NCI-H69 (cell line): ENCODE measurements at regions not wholly inside any gene's neighbourhood (a gene's known extent, or its start where the extent isn't known, plus 50 kb on each side); places are given as distances from the start of the nearest gene placed in this dataset.
A peak's percentile ranks its signal among the peaks of the same experiment; 100 is the strongest.
"Not testable (repeated sequence)": the region's sequence is repeated elsewhere in the genome, so short reads cannot be mapped to it uniquely, and the experiment has no call there.

Experiments used
- DNase-seq: peaks from one replicate; lab custom pipeline; 2025; lab: John Stamatoyannopoulos, UW

DNA sequence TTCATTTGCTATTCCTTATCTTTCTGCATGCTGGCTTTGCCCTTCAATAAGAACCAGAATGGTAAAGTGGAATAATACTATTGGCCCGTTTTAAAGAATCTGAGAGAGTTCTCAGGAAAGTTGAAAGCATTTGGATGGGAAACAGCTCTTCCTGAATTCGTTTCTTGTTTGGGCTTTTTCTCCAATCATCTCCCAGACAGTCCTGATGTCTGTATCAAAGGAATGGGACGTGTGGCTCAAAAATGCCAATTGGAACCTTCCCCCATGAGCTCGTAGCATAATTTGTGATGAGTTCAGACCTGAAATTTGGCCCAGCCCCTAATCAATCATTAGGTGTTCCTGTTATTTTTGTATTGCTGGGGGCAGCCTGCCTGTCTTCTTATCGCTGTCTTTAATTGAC, 75.8 kb upstream of the BACH2 start:
- no peak for DNase-seq

DNA sequence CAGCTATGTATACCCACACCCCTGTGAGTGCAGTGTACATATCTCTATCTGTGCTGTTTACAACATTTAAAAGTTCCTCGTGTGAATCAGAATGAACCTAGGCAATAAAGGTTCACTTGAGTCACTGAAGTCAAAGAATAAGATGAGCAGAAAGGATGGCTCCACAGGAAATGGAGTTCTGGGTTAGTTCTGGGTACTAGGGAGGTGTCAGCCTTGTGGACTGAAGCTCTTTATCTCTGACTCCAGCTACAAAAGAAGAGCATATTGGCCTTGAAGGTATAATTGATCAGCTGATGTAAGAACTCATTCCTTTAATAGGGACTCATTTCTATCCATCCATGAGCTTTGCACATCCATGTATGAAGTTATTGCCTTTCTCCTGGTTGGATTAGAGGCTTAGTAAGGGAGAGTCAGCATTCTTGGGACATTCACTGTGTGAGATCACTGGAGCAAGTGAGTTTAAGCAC, 73.9 kb upstream of the BACH2 start:
- DNase-seq = no peak

DNA sequence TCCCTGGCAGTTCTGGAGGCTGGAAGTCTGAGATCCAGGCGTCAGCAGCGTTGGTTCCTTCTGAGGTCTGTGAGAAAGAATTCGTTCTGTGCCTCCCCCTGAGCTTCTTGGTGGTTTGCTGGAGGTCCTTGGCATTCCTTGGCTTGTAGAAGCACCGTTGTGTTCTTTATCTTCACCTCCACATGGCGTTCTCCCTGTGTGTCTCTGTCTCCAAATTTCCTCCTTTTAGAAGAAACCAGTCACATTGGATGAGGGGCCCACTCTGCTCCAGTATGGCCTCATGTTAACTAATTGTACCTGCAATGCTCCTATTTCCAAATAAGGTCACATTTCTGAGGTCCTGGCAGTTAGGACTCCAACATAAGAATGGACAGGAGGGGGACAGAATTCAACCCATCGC, 73.0 kb upstream of the BACH2 start:
- DNase-seq = no peak

DNA sequence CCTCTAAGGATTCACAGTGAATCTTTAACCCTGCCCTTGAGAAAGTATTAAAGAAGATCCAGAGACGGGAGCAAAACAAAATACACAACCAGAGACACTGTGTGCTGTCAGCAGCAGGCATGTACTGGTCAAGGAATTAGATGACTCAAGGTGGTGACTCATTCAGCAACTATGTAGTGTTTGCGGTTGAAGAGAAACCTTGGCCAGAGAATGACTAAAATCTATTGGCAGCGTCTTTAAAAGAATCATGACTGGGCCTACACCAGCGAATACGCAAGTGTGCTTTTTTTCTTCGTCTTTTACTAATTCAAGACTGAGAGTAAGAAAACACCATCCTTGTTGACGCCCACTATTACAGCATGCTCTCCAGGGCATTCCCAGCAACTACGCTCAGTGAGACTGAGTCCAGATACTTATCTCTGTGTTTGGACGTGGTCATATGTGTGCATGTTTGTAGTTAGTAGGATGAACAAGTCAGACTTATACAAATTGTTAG, 72.4 kb upstream of the BACH2 start:
- peak; percentile 3 for DNase-seq

DNA sequence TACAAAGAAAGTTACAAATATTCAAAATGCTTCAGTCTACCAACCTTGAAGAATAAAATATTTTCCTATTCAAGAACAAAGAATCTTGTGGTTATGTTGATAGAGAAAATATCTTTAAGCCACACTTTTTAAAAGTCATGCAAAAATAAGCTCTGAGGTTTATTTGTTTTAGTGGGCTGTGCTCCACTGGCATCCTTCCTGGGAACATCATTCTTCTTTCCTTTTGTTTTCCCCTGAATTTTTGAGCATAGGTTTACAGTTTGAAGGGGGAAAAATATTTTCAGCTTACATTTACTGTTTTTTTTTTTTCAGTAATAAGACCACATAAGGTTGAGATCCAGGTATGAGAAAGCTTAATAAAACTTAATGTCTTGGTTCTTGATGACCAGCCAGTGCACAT, 72.0 kb upstream of the BACH2 start:
- no peak for DNase-seq

DNA sequence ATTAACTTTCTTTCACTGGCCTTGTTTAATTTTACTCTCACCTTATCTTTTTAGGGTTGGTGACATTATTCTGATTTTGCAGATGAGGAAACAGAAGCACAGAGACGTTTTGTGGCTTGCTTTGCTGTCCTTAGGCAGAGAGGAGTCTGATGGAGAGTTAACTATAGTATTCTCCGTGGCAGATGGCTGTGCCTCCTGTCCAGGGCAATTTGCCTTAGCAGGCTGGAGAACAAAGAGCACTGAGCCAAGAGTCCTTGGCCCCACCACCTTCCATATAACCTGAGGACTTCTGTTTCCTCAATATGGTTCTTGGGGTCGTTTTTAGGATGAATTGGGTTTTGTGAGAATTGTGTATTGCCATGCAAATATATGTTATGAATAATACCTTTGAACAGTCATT, 71.4 kb upstream of the BACH2 start:
- no peak for DNase-seq

DNA sequence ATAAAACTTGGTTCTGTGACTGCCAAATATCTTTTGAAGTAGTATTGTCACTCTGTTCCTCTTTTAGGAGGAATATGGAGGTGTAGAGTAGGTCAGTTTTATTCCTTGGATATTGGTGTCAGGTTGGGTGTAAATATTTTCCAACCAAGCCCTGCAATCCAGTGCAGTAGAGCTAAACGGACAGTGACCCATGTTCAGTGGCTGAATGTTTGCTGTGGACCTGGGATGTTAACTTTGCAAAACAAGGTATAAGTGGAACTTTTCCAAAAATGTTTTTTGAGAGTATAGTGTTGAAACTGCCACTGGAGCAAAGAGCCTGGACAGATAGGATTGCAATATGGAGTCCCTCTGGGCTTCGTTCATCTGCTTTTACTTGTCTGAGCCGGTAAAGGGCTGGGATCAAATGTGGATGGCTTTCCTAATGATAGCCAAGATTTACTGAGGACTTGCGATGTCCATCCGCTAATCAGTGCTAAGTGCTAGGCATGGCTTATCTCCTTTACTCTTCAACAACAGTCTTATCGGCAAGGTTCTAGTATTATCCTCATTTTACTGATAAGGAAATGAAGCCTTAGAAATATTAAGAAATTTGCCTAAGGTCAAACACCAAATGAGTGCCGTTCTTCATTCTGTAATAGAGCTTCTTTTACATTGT, 69.0 kb upstream of the BACH2 start:
- DNase-seq = no peak

DNA sequence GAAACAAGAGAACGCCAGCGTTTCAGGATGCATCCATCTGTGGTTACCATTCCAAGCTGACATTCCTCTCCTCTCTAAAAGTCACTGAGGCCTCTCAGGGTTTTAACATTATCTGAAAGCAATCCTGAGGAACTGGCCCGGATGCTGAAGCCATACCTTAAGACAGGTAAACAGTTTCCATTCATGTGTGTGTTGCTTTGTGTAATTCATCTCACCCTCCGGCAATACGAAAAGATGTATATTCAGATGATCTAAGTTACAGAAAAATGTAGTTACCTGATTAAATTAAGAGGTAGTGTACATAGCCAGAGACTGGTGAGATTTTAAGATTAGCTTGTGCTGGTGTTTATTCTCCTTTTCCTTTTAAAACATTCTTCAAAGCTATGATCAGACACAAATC, 68.4 kb upstream of the BACH2 start:
- no peak for DNase-seq

DNA sequence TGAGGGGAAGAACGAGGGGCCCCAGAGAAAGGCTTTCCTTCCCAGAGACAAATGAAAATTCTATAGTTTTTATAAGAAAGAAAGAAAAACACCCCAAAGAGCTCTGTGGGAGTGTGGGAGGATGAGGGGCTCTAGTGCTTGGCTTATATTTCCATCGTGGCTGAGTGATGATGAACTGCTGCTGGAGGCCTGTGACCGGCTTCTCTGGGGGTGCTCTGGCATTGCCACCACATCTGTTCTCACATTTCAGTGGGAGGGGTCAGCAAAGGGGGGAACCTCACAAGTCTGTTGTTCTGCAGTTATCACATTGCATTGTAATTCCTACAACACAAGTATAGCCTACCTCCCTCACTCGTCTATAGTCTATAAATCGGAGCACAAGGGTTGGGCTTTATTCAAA, 67.6 kb upstream of the BACH2 start:
- no peak for DNase-seq

DNA sequence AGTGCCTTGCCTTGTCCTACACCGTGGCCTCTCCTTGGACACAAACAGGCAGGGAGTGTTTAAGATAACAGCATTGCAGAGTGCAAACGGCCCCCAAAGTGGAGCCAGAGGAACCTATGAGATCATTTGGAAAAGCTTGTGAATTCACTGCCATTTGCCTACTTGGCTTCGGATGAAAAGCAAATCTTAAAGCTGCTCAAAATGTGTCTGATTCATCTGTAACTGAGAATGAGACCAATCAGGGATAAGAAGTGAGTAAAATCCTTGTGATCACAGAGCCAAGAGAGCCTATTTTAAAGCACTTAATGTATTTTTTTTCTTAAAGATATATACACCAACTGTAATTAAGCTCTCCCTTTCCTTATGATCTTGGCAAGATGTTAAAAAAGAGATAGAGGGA, 65.7 kb upstream of the BACH2 start:
- no peak for DNase-seq

DNA sequence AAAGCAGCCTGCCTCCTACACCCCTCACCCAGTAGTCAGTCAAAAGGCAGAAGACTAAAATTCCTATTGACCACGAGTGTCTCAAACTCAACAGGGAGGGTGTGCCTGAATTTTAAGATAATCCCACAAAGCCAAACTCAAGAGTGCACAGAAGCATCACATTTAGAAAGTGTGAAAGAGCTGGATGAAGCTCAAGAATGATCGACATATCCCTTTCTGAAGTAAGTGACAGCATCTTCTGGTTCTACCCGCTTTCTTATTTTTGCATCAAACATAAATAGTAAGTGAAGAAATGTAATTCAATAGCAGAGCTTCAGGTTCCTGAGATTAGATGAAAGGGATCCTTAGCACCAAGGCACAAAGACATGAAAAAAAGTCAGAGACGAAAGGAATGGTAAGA, 64.5 kb upstream of the BACH2 start:
- DNase-seq = no peak

DNA sequence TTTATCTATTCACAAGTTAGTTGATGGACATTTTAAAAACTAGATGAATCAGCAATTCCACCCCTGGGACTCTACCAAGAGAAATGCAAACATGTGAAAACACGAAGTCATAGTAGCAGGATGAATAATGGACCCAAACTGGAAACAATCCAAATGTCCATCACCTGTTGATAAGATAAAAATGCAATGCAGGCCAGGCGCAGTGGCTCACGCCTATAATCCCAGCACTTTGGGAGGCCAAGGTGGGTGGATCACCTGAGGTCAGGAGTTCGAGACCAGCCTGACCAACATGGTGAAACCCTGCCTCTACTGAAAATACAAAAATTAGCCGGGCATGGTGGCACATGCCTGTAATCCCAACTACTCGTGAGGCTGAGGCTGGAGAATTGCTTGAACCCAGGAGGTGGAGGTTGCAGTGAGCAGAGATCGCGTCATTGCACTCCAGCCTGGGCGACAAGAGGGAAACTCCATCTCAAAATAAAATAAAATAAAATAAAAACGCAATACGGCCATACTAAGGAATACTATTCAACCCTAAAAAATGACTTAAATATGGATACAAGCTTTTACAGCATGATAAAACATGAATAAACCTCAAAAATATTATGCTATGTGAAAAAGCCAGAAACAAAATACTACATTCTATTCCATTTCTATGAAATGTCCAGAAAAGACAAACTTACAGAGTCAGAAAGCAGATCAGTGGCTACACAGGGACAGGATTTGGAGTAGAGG, 61.6 kb upstream of the BACH2 start:
- DNase-seq = not testable (repeated sequence)

DNA sequence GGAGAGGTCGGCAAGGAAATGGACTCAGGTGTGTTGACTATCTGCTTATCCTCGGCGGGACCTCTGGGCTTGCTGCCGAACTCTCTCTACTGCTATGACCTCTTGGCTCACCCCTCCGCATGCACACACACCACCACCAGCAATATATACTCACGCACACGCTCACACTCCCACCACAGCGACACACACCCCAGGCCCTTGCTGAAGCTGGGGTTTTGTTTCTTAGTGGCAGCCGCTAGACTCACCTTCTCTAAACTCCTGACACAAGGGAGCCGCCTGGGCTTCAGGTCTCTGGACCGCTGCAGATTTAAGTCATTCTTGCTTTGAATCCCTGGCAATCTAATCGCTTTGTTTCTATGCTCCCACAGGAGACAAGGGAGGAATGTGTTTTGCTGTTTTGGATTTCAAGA, 59.4 kb upstream of the BACH2 start:
- no peak for DNase-seq

DNA sequence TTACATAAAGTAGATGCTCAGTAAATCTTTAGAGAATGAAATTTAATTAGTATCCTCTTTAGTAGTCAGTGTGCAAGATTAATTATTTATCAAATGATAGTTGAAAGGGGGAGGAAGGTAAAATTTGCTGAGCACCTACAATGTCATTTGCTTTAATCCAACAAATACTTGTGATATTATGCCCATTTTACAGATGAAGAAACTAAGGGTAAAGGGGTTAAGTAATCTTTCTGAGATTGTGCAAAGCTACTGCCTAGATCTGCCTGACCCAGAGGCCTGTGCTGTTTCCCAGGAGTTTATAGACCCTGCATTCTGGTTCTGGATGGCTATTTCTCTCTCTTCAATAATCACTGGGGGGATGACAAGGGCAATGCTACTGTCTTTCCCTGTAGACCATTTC, 58.3 kb upstream of the BACH2 start:
- no peak for DNase-seq

DNA sequence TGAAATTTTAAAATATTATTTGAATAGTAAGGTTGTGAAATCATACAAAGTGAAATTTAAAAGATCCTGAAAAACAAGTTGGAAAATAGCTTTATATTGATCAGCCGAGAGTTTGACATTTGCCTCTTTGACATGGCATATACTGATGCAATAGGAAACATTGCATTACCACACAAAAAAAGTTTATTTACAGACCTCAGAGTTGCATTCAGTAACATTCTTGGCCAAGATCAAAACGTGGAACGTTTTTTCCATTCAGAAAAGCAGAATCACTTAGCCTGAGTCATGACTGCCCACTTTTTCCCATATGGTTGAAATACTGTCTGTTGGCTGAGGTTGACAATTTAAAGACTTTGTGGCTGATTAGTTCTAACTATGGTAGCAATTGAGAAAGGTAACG, 55.1 kb upstream of the BACH2 start:
- DNase-seq = no peak

DNA sequence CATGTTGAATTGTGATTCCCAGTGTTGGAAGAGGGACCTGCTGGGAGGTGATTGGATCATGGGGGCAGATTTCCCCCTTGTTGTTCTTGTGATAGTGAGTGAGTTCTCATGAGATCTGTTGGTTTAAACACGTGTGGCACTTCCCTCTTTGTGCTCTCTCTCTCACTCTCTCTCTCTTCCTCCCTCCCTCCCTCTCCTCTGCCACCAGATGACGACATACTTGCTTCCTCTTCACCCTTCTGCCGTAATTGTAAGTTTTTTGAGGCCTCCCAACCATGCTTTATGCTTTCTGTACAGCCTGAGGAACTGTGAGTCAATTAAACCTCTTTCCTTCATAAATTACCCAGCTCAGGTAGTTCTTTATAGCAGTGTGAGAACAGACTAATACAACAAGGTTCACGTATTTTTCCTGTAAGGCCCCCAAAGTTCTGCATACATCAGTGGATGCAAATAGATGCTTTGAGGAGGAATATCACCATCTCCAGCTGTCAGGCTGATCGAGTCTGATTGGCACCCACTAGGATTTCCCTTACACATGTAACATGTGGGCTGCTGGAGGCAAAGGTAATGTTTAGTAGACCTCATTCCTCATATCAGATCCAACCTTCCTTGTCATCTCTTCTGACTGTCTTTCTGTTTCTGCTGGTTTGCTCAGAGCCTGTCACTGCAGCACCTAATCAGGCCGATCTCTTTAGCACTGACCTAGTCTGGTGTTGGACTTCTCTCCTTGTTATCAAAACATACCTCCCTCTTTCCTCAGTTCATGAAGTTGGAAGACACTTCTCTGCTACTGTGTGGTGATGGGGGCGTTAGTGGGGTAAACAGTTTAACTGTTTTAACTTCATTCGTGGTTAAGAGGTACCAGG, 54.3 kb upstream of the BACH2 start:
- no peak for DNase-seq

DNA sequence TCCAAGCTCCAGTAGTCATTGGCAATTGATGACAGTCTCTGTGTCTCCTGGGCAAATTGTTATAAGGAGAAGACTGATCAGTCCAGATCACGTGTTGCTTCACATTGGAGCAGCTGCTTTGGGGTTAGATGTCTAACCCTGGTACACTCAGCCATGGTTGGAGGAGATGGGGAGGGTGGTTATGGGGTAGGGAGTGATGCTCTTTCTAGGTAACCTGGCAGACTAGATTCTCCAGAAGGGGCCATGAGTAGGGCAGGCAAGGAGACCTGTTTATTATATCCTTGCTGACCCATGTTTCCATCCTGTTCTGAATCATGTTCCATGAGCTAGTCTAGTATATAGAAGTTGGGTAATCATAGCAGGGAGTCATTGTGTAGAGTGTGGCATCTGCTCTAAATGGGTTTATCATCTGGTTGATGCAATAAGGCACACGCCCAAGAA, 50.8 kb upstream of the BACH2 start:
- DNase-seq = no peak

DNA sequence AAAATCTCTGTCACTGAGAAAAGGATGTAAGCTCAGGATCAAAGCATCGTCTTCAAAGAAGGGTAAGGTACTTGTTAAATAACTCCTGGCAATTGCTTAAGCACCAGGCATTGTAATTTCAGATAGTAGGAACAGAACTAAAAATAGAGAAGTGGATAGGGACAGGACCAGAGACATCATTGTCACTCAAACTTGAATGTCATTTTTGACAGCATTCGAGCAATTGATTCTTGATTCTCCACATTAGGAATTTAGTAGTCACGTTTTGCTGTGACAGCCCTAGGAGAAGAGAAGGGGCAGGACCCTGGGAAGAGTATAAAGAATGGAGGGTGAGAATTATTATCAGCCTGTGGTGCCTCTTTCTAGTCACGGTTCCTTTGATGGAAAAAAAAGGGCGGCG, 50.1 kb upstream of the BACH2 start:
- DNase-seq = no peak
